OCI-LY3 (cell line): ENCODE measurements at regions not wholly inside any gene's neighbourhood (a gene's known extent, or its start where the extent isn't known, plus 50 kb on each side); places are given as distances from the start of the nearest gene placed in this dataset.

ENCODE experiments used
- H2AFZ ChIP-seq: fragments of 200-600, 300-600 bp; shearing (Covaris generic); 2 replicates; pipeline ENCODE4 v1.6.0; 2014; ENCODE audit warnings: antibody characterized with exemption, low read depth, low read length
- H3K27ac ChIP-seq: fragments of 200-600, 300-600 bp; sonication (generic); 2 replicates; pipeline ENCODE4 v1.5.1; 2014; ENCODE audit warnings: mild to moderate bottlenecking, low read length, moderate library complexity, mixed read lengths
- H3K27me3 ChIP-seq: fragments of 200-600, 300-600 bp; sonication (generic); 2 replicates; pipeline ENCODE4 v1.6.1; 2014; ENCODE audit warnings: low read depth, low read length, mixed read lengths
- H3K36me3 ChIP-seq: fragments of 200-600, 300-600 bp; sonication (generic); replicated peaks from 2 replicates; pipeline ENCODE3; 2014; ENCODE audit warnings: low read depth, low read length, mixed read lengths
- H3K4me1 ChIP-seq: fragments of 300-600, 200-600 bp; sonication (generic); 2 replicates; pipeline ENCODE4 v1.6.1; 2014; ENCODE audit warnings: low read length, mixed read lengths
- H3K4me2 ChIP-seq: fragments of 200-600, 300-600 bp; sonication (generic); 2 replicates; pipeline ENCODE4 v1.6.1; 2014; ENCODE audit warnings: low read length, mixed read lengths
- H3K4me3 ChIP-seq: fragments of 300-600, 200-600 bp; sonication (generic); 2 replicates; pipeline ENCODE4 v1.5.1; 2014; ENCODE audit warnings: antibody characterized with exemption, mild to moderate bottlenecking, low read length, moderate library complexity
- H3K79me2 ChIP-seq: fragments of 300-600, 200-600 bp; shearing (Covaris generic); 2 replicates; pipeline ENCODE4 v1.6.1; 2014; ENCODE audit warnings: mild to moderate bottlenecking, low read length, mixed read lengths
- H3K9ac ChIP-seq: fragments of 300-600, 200-600 bp; shearing (Covaris generic); 2 replicates; pipeline ENCODE4 v1.6.0; 2014; ENCODE audit warnings: mild to moderate bottlenecking, low read length, moderate library complexity
- H3K9me3 ChIP-seq: fragments of 200-600, 300-600 bp; shearing (Covaris generic); 2 replicates; pipeline ENCODE4 v1.6.1; 2014; ENCODE audit warnings: low read length, mixed read lengths; ENCODE audit not compliant: insufficient read depth
- H4K20me1 ChIP-seq: fragments of 200-600, 300-600 bp; sonication (generic); 2 replicates; pipeline ENCODE4 v1.6.1; 2016; ENCODE audit warnings: low read length, mixed read lengths; ENCODE audit not compliant: insufficient read depth
- EZH2phosphoT487 ChIP-seq: fragments of 200-600 bp; shearing (Covaris generic); IDR thresholded peaks from 2 replicates; pipeline ENCODE4 v1.6.1; 2018; ENCODE audit warnings: antibody characterized with exemption, mixed run types, low read depth
- TF ChIP-seq, protein P1 (sequence below): fragments of 200-600, 300-600 bp; sonication (generic); IDR thresholded peaks from 2 replicates; pipeline ENCODE4 v1.5.1; 2014; ENCODE audit warnings: antibody characterized with exemption, low read length, low read depth

GRCh38 chr5:68748101-68748500 lies 345.7 kb upstream of the SLC30A5 start:
- Histone ChIP-seq H3K27me3 (no peaks in the 10 kb centered on the region), H3K4me1 (no peaks in the 10 kb centered on the region), H3K9me3 (no peaks in the 10 kb centered on the region), H4K20me1 (no peaks in the 10 kb centered on the region), H3K27ac (no peak overlapping the region), H3K36me3 (no peaks in the 10 kb centered on the region), H3K4me2 (no peak overlapping the region), H3K4me3 (no peak overlapping the region), H3K9ac (no peak overlapping the region), H2AFZ (no peak overlapping the region), H3K79me2 (no peaks in the 10 kb centered on the region)
- TF ChIP-seq EZH2phosphoT487 = no peak
- TF ChIP-seq, protein P1, sequence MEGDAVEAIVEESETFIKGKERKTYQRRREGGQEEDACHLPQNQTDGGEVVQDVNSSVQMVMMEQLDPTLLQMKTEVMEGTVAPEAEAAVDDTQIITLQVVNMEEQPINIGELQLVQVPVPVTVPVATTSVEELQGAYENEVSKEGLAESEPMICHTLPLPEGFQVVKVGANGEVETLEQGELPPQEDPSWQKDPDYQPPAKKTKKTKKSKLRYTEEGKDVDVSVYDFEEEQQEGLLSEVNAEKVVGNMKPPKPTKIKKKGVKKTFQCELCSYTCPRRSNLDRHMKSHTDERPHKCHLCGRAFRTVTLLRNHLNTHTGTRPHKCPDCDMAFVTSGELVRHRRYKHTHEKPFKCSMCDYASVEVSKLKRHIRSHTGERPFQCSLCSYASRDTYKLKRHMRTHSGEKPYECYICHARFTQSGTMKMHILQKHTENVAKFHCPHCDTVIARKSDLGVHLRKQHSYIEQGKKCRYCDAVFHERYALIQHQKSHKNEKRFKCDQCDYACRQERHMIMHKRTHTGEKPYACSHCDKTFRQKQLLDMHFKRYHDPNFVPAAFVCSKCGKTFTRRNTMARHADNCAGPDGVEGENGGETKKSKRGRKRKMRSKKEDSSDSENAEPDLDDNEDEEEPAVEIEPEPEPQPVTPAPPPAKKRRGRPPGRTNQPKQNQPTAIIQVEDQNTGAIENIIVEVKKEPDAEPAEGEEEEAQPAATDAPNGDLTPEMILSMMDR = no peak

DNA sequence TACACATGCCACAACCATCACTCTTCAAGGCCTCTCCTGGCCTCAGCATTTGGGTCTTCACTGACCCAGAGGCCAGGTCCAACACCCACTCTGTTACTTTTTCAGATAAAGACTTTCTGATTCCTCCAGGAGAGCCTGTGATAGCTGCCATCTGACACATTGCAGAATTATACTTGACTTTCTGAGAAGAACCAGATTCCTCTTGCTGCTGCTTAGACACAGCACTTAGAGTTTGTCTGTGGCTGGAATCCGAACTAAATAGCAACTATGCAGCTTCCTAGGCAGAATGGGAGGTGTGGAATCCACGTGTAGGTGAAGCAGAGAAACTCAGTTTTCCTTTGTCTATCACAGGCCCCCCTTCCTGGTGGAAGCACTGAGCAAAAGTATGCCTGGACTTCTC lies 344.7 kb upstream of the SLC30A5 start:
- Histone ChIP-seq H3K9me3 (no peaks in the 10 kb centered on the region), H3K9ac (no peak overlapping the region), H2AFZ (no peak overlapping the region), H3K4me1 (no peaks in the 10 kb centered on the region), H3K4me2 (no peak overlapping the region), H3K27ac (no peak overlapping the region), H3K36me3 (no peaks in the 10 kb centered on the region), H3K4me3 (no peak overlapping the region), H3K79me2 (no peaks in the 10 kb centered on the region), H4K20me1 (no peaks in the 10 kb centered on the region), H3K27me3 (no peaks in the 10 kb centered on the region)
- TF ChIP-seq EZH2phosphoT487 = no peak
- TF ChIP-seq, protein P1 = no peak

DNA sequence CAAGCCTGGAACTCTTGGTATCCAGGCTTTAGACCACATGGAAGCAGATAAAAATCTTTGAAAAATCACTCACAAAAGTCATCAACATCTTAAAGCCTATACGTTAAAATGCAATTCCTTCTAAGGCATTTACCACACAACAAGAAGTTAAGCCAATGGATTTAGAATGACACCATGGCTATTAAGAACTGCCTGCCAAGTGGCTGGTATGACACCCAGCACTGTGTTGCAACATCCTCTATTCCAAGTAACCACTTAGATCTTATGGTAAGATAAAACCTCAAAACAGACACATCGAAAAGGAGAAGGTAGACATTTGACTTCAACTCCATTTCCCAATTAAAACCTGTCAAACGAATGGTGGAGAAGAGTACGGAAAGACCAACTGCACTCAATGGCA lies 344.2 kb upstream of the SLC30A5 start:
- no peak overlapping the region for H3K4me2 ChIP-seq
- H3K9ac ChIP-seq = no peak overlapping the region
- H3K36me3 ChIP-seq = no peaks in the 10 kb centered on the region
- H3K79me2 ChIP-seq = no peaks in the 10 kb centered on the region
- H3K4me1 ChIP-seq = no peaks in the 10 kb centered on the region
- no peak for TF ChIP-seq EZH2phosphoT487
- TF ChIP-seq, protein P1 = no peak
- no peaks in the 10 kb centered on the region for H4K20me1 ChIP-seq
- no peaks in the 10 kb centered on the region for H3K27me3 ChIP-seq
- H3K4me3 ChIP-seq = no peak overlapping the region
- H2AFZ ChIP-seq = no peak overlapping the region
- no peak overlapping the region for H3K27ac ChIP-seq
- H3K9me3 ChIP-seq = no peaks in the 10 kb centered on the region

GRCh38 chr5:68751661-68752060 lies 342.2 kb upstream of the SLC30A5 start:
- H3K9ac ChIP-seq = no peak overlapping the region

More at GRCh38 chr5:68751661-68752060, 342.2 kb upstream of the SLC30A5 start:
- Histone ChIP-seq H2AFZ (no peak overlapping the region), H4K20me1 (no peaks in the 10 kb centered on the region), H3K4me2 (no peak overlapping the region), H3K4me1 (no peaks in the 10 kb centered on the region), H3K9me3 (no peaks in the 10 kb centered on the region), H3K27me3 (no peaks in the 10 kb centered on the region), H3K27ac (no peak overlapping the region), H3K79me2 (no peaks in the 10 kb centered on the region), H3K4me3 (no peak overlapping the region), H3K36me3 (no peaks in the 10 kb centered on the region)
- TF ChIP-seq EZH2phosphoT487 = no peak
- TF ChIP-seq, protein P1 = no peak
